Gastroesophageal sphincter (tissue), 3 donors: ENCODE measurements at regions not wholly inside any gene's neighbourhood (a gene's known extent, or its start where the extent isn't known, plus 50 kb on each side); places are given as distances from the start of the nearest gene placed in this dataset.
"Not testable (repeated sequence)": the region's sequence is repeated elsewhere in the genome, so short reads cannot be mapped to it uniquely, and the experiment has no call there.

ENCODE experiments used
- CTCF ChIP-seq, 4 experiments: fragments of 200-600 bp in 2 of 4; fragments of 450-650 bp in 2 of 4; sonication (generic) in 1 of 4; IDR thresholded peaks; one replicate each; pipeline ENCODE4 v1.5.1; 2017 to 2019; ENCODE audit warnings: antibody characterized with exemption in 4 of 4, mild to moderate bottlenecking in 2 of 4, moderate library complexity in 2 of 4
- EP300 ChIP-seq: sonication (generic); formaldehyde crosslinking; IDR thresholded peaks from one replicate; pipeline ENCODE4 v1.6.1; 2017; ENCODE audit warnings: antibody characterized with exemption, mild to moderate bottlenecking
- POLR2A ChIP-seq, 2 donors: fragments of 450-650 bp; IDR thresholded peaks; one replicate each; pipeline ENCODE4 v1.6.1; 2017; ENCODE audit warnings: antibody characterized with exemption in 2 of 2, mild to moderate bottlenecking in 2 of 2, moderate library complexity in 1 of 2

GRCh38 chr22:44619560-44620128 is 82.4 kb upstream of the PRR5 start:
- TF ChIP-seq CTCF (IDR thresholded peaks at IDR 0.05); EP300; POLR2A (IDR thresholded peaks at IDR 0.05): not testable (repeated sequence)
